Embryonic facial prominence (tissue), 1 donor: ENCODE measurements at regions not wholly inside any gene's neighbourhood (a gene's known extent, or its start where the extent isn't known, plus 50 kb on each side); places are given as distances from the start of the nearest gene placed in this dataset.
"Not testable (repeated sequence)": the region's sequence is repeated elsewhere in the genome, so short reads cannot be mapped to it uniquely, and the experiment has no call there.

Experiments used
- DNase-seq: peaks from one replicate; pipeline ENCODE4 v3.0.0-alpha.2; 2016; ENCODE audit errors: extremely low spot score

- DNase-seq: no peak
Measured at GRCh38 chr10:111578076-111578475, 501.2 kb downstream of the ADRA2A start.

GRCh38 chr10:111579473-111579872 lies 502.6 kb downstream of the ADRA2A start:
- DNase-seq: no peak

GRCh38 chr10:111590703-111591102 lies 513.9 kb downstream of the ADRA2A start:
- DNase-seq: no peak

GRCh38 chr10:111593578-111593977 lies 516.7 kb downstream of the ADRA2A start:
- DNase-seq: no peak

- no peak for DNase-seq
Measured at GRCh38 chr10:111595173-111595572, 518.3 kb downstream of the ADRA2A start.

GRCh38 chr10:111598433-111599059 lies 521.7 kb downstream of the ADRA2A start:
- peak; percentile 34 for DNase-seq

- no peak for DNase-seq
Measured at GRCh38 chr10:111599943-111600342, 523.1 kb downstream of the ADRA2A start.

- no peak for DNase-seq
Measured at GRCh38 chr10:111600772-111601171, 523.9 kb downstream of the ADRA2A start.

GRCh38 chr10:111612273-111612672 lies 535.4 kb downstream of the ADRA2A start:
- no peak for DNase-seq

GRCh38 chr10:111634191-111634590 lies 549.4 kb downstream of the GPAM start:
- DNase-seq: no peak

GRCh38 chr10:111646021-111646420 lies 537.5 kb downstream of the GPAM start:
- no peak for DNase-seq

GRCh38 chr10:111648046-111648445 lies 535.5 kb downstream of the GPAM start:
- DNase-seq: no peak

- DNase-seq: not testable (repeated sequence)
Measured at GRCh38 chr10:111649080-111649479, 534.5 kb downstream of the GPAM start.

- DNase-seq: no peak
Measured at GRCh38 chr10:111650088-111650487, 533.5 kb downstream of the GPAM start.

- DNase-seq: no peak
Measured at GRCh38 chr10:111656066-111656465, 527.5 kb downstream of the GPAM start.

- DNase-seq: no peak
Measured at GRCh38 chr10:111677759-111678158, 505.8 kb downstream of the GPAM start.

- DNase-seq: no peak
Measured at GRCh38 chr10:111686796-111687195, 496.8 kb downstream of the GPAM start.

- DNase-seq: no peak
Measured at GRCh38 chr10:111698711-111699110, 484.9 kb downstream of the GPAM start.

GRCh38 chr10:111703986-111704385 lies 479.6 kb downstream of the GPAM start:
- DNase-seq: no peak

- no peak for DNase-seq
Measured at GRCh38 chr10:111705021-111705420, 478.5 kb downstream of the GPAM start.

- DNase-seq: no peak
Measured at GRCh38 chr10:111706331-111706730, 477.2 kb downstream of the GPAM start.

GRCh38 chr10:111707076-111707475 lies 476.5 kb downstream of the GPAM start:
- no peak for DNase-seq

- DNase-seq: no peak
Measured at GRCh38 chr10:111709603-111710002, 474.0 kb downstream of the GPAM start.

- no peak for DNase-seq
Measured at GRCh38 chr10:111716032-111716431, 467.5 kb downstream of the GPAM start.
